ENCODE measurements at regions not wholly inside any gene's neighbourhood (a gene's known extent, or its start where the extent isn't known, plus 50 kb on each side); places are given as distances from the start of the nearest gene placed in this dataset.

DNA sequence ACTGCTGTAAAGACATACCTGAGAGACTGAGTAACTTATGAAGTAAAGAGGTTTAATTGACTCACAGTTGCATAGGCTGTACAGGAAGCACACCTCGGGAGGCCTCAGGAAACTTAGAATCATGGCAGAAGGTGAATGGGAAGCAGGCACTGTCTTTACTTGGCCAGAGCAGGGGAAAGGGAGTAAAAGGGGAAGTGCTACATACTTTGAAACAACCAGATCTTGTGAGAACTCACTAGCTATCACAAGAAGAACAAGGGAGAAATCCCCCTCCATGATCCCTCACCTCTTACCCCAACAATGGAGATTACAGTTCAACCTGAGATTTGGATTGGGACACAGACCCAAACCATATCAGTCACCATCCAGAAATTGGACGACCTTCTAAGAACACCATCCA lies 1285.8 kb upstream of the CDH9 start (continued):
- TF ChIP-seq EP300 (IDR thresholded peaks at IDR 0.05; ENCODE audit: borderline replicate concordance in 1 of 2, low read depth in 1 of 2, low read length in 1 of 2): no peak

DNA sequence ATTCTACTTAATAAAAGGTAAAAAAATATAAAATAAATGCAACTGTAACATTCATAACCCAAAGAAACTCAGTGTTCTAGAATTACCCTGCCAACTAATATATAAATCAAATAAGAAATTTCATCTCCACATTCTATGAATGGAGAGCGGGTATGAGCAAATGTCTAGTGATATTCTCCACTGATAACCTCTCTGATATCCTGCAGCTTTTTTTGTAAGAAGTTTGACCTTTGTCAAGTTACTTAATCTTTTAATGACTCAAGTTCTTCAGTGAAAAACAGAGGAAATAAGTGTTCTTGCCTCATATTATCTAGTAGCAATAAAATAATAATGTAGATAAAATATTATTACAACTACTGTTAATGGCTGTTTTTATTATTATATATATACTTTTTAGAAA lies 1275.6 kb upstream of the CDH9 start:
- Histone ChIP-seq H4K20me1 (ENCODE audit: insufficient read depth) (no peaks in the 10 kb centered on the region), H3K36me3 (replicated peaks in 1 of 2; ENCODE audit: control insufficient read depth in 1 of 2, insufficient read depth in 2 of 2, low read length in 1 of 2) (no peaks in the 10 kb centered on the region), H2AFZ (ENCODE audit: low read depth) (no peak overlapping the region; the same call in 1 of the 2 replicates), H3K27me3 (ENCODE audit: insufficient read depth) (no peaks in the 10 kb centered on the region), H3K4me3 (ENCODE audit: low read depth in 2 of 2, low read length in 1 of 2) (no peak overlapping the region), H3K9me2 (no peaks in the 10 kb centered on the region), H3K9me3 (no peaks in the 10 kb centered on the region), H3K9ac (no peak overlapping the region), H3K27ac (ENCODE audit: low read depth in 2 of 2, low read length in 1 of 2) (no peak overlapping the region), H3K4me2 (no peak overlapping the region), H3K79me2 (ENCODE audit: insufficient read depth) (no peaks in the 10 kb centered on the region), H3F3A (replicated peaks; ENCODE audit: insufficient read depth) (no peaks in the 10 kb centered on the region), H3K4me1 (ENCODE audit: control insufficient read depth in 1 of 2, insufficient read depth in 2 of 2, low read depth in 1 of 2, low read length in 1 of 2) (no peaks in the 10 kb centered on the region)
- CTCF ChIA-PET: interaction anchor here (0.6 kb wide), 1 partner anchor 12 kb away, joined by 3 read pairs; no protein-coding TSS in a partner anchor
- POLR2A ChIA-PET: no interaction called here
- 0% methylated on average over 1 of the region's 1 CpG for WGBS (ENCODE audit: low lambda C conversion rate)
- no peak for DNase-seq
- no peak for TF ChIP-seq RCOR1 (IDR thresholded peaks at IDR 0.05; ENCODE audit: low read length)
- no peak for TF ChIP-seq FOXM1 (IDR thresholded peaks at IDR 0.05; ENCODE audit: low read depth)
- TF ChIP-seq, protein P1, sequence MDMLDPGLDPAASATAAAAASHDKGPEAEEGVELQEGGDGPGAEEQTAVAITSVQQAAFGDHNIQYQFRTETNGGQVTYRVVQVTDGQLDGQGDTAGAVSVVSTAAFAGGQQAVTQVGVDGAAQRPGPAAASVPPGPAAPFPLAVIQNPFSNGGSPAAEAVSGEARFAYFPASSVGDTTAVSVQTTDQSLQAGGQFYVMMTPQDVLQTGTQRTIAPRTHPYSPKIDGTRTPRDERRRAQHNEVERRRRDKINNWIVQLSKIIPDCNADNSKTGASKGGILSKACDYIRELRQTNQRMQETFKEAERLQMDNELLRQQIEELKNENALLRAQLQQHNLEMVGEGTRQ (IDR thresholded peaks at IDR 0.05; ENCODE audit: borderline replicate concordance, low read depth, low read length): no peak
- TF ChIP-seq, protein P2, sequence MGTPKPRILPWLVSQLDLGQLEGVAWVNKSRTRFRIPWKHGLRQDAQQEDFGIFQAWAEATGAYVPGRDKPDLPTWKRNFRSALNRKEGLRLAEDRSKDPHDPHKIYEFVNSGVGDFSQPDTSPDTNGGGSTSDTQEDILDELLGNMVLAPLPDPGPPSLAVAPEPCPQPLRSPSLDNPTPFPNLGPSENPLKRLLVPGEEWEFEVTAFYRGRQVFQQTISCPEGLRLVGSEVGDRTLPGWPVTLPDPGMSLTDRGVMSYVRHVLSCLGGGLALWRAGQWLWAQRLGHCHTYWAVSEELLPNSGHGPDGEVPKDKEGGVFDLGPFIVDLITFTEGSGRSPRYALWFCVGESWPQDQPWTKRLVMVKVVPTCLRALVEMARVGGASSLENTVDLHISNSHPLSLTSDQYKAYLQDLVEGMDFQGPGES (IDR thresholded peaks at IDR 0.05; ENCODE audit: low read depth, low read length): no peak
- TF ChIP-seq CHD2 (IDR thresholded peaks at IDR 0.05; ENCODE audit: low read length, partially characterized antibody): no peak
- TF ChIP-seq RFX5 (IDR thresholded peaks at IDR 0.05; ENCODE audit: low read length): no peak
- no peak for TF ChIP-seq MXI1 (IDR thresholded peaks at IDR 0.05; ENCODE audit: low read depth, low read length)
- TF ChIP-seq JUND (IDR thresholded peaks at IDR 0.05): no peak
- no peak for TF ChIP-seq GATA2 (CRISPR knock-in tag; IDR thresholded peaks at IDR 0.05)
- TF ChIP-seq SIN3A (IDR thresholded peaks at IDR 0.05; ENCODE audit: borderline replicate concordance, low read depth, low read length): no peak
- TF ChIP-seq RAD21 (IDR thresholded peaks at IDR 0.05; ENCODE audit: low read length): no peak

DNA sequence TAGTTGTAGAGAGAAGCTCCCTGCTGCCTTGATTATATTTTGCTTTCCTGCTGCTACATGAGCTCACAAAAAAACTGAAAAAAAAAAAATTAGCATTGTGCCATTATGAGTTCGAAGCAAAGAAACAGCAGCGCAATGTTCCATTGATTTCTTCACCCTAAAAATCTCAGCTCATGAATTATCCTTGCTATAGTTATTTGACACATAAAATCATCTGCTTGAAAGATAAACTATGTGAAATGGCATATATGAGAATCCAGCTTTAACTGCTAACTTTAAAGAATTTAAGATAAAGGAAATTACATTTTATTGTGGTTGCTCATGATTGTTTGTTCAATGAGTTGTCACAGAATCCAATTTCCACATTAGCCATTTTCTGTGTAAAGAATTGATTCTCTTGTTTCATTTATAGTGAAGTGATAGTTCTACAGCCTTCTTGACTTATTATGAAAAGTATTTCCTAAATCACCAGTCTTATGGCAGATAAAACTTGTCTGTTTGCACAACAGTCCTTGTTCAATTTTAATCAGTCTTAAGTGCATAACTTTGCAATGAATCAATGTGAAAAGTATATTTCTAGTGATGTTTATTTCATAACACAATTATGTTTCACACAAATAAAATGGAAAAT lies 1275.0 kb upstream of the CDH9 start:
- ChIA-PET POLR2A (no interaction called here), CTCF (interaction anchor here (0.6 kb wide), 1 partner anchor 12 kb away, joined by 3 read pairs; no protein-coding TSS in a partner anchor)
- Histone ChIP-seq H3K9me3 (no peaks in the 10 kb centered on the region), H3K9ac (no peak overlapping the region), H3K9me2 (no peaks in the 10 kb centered on the region), H3K4me2 (no peak overlapping the region), H3K4me3 (ENCODE audit: low read depth in 2 of 2, low read length in 1 of 2) (no peak overlapping the region), H2AFZ (ENCODE audit: low read depth) (no peak overlapping the region; the same call in 1 of the 2 replicates), H3K27me3 (ENCODE audit: insufficient read depth) (no peaks in the 10 kb centered on the region), H3K27ac (ENCODE audit: low read depth in 2 of 2, low read length in 1 of 2) (no peak overlapping the region), H3K4me1 (ENCODE audit: control insufficient read depth in 1 of 2, insufficient read depth in 2 of 2, low read depth in 1 of 2, low read length in 1 of 2) (no peaks in the 10 kb centered on the region), H4K20me1 (ENCODE audit: insufficient read depth) (no peaks in the 10 kb centered on the region), H3F3A (replicated peaks; ENCODE audit: insufficient read depth) (no peaks in the 10 kb centered on the region), H3K36me3 (replicated peaks in 1 of 2; ENCODE audit: control insufficient read depth in 1 of 2, insufficient read depth in 2 of 2, low read length in 1 of 2) (no peaks in the 10 kb centered on the region), H3K79me2 (ENCODE audit: insufficient read depth) (no peaks in the 10 kb centered on the region)
- 47% methylated on average over 2 of the region's 2 CpGs for WGBS (ENCODE audit: low lambda C conversion rate)
- TF ChIP-seq JUND (IDR thresholded peaks at IDR 0.05) (no peak), YY1 (IDR thresholded peaks at IDR 0.05; ENCODE audit: low read depth) (no peak), TCF12 (IDR thresholded peaks at IDR 0.05) (no peak)
- no peak for DNase-seq

All from SK-N-SH (cell line).